ENCODE measurements at regions not wholly inside any gene's neighbourhood (a gene's known extent, or its start where the extent isn't known, plus 50 kb on each side); places are given as distances from the start of the nearest gene placed in this dataset.

GRCh38 chr7:69025249-69025648 is 573.0 kb upstream of the AUTS2 start:
- CTCF ChIA-PET = no interaction called here
- Histone ChIP-seq H3K4me1 (ENCODE audit: insufficient read depth, low read length) (no peaks in the 10 kb centered on the region), H3K36me3 (ENCODE audit: low read depth, low read length) (no peaks in the 10 kb centered on the region), H3K4me3 (ENCODE audit: low read length) (no peak overlapping the region), H2AFZ (ENCODE audit: low read length) (no peak overlapping the region), H3K4me2 (ENCODE audit: low read length) (no peak overlapping the region), H3K79me2 (ENCODE audit: low read length) (no peaks in the 10 kb centered on the region), H4K20me1 (ENCODE audit: low read length) (no peaks in the 10 kb centered on the region), H3K27me3 (ENCODE audit: low read length) (no peaks in the 10 kb centered on the region), H3K27ac (ENCODE audit: low read length) (no peak overlapping the region), H3F3A (ENCODE audit: low read length, unreplicated experiment) (no peaks in the 10 kb centered on the region), H3K9ac (ENCODE audit: low read length) (no peak overlapping the region), H3K9me2 (replicated peaks; ENCODE audit: low read length) (no peaks in the 10 kb centered on the region), H3K9me3 (ENCODE audit: low read length) (no peaks in the 10 kb centered on the region; the same call in 1 of the 2 replicates)
- intact Hi-C loops (cut with micrococcal nuclease) = no loop called here
- no peak for TF ChIP-seq EZH2 (IDR thresholded peaks at IDR 0.05; ENCODE audit: low read length, unreplicated experiment)
- TF ChIP-seq, protein P1, sequence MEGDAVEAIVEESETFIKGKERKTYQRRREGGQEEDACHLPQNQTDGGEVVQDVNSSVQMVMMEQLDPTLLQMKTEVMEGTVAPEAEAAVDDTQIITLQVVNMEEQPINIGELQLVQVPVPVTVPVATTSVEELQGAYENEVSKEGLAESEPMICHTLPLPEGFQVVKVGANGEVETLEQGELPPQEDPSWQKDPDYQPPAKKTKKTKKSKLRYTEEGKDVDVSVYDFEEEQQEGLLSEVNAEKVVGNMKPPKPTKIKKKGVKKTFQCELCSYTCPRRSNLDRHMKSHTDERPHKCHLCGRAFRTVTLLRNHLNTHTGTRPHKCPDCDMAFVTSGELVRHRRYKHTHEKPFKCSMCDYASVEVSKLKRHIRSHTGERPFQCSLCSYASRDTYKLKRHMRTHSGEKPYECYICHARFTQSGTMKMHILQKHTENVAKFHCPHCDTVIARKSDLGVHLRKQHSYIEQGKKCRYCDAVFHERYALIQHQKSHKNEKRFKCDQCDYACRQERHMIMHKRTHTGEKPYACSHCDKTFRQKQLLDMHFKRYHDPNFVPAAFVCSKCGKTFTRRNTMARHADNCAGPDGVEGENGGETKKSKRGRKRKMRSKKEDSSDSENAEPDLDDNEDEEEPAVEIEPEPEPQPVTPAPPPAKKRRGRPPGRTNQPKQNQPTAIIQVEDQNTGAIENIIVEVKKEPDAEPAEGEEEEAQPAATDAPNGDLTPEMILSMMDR (conservative IDR thresholded peaks at IDR 0.05; ENCODE audit: low read depth, low read length) = no peak
- no peak for TF ChIP-seq EZH2phosphoT487 (IDR thresholded peaks at IDR 0.05; ENCODE audit: borderline replicate concordance, low read length)
- no peak for DNase-seq
- ATAC-seq = no peak
- POLR2A ChIA-PET (ENCODE audit: unreplicated experiment) = no interaction called here
- BruUV-seq (replicated peaks) = no TSS peak

DNA sequence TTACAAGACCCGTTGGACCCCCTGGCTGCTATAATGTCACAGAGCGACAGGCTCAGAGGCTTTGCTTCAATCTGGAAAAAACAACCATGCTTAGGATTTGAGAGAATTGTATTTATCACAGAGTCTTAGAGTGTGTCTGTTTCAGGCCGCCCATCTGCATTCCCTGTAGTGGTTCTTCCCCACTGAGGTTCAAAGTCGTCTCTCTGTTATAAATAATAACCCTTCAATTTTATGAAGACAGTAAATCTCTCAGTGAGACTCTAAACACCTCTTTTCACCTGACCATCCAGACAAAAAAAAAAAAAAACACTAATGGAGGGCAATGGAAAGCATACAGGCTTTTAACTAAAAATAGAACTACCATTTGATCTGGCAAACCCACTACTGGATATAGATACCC is 565.4 kb upstream of the AUTS2 start:
- Histone ChIP-seq H4K20me1 (ENCODE audit: low read length) (no peaks in the 10 kb centered on the region), H3K27me3 (ENCODE audit: low read length) (no peaks in the 10 kb centered on the region), H3K4me3 (ENCODE audit: low read length) (no peak overlapping the region), H3K79me2 (ENCODE audit: low read length) (no peaks in the 10 kb centered on the region), H3F3A (ENCODE audit: low read length, unreplicated experiment) (no peaks in the 10 kb centered on the region), H3K9ac (ENCODE audit: low read length) (no peak overlapping the region), H3K36me3 (ENCODE audit: low read depth, low read length) (no peaks in the 10 kb centered on the region), H3K4me1 (ENCODE audit: insufficient read depth, low read length) (no peaks in the 10 kb centered on the region), H3K9me2 (replicated peaks; ENCODE audit: low read length) (no peaks in the 10 kb centered on the region), H3K9me3 (ENCODE audit: low read length) (0 out of 2 replicates have a peak, but pooled peaks cover 9% of the 10 kb centered on the region), H3K4me2 (ENCODE audit: low read length) (no peak overlapping the region), H3K27ac (ENCODE audit: low read length) (no peak overlapping the region), H2AFZ (ENCODE audit: low read length) (no peak overlapping the region)
- ChIA-PET POLR2A (ENCODE audit: unreplicated experiment) (no interaction called here), CTCF (no interaction called here)
- no peak for DNase-seq
- BruUV-seq (replicated peaks) = no TSS peak
- TF ChIP-seq EZH2 (IDR thresholded peaks at IDR 0.05; ENCODE audit: low read length, unreplicated experiment) = no peak
- TF ChIP-seq, protein P1 (conservative IDR thresholded peaks at IDR 0.05; ENCODE audit: low read depth, low read length) = no peak
- TF ChIP-seq EZH2phosphoT487 (IDR thresholded peaks at IDR 0.05; ENCODE audit: borderline replicate concordance, low read length) = no peak
- intact Hi-C loops (cut with micrococcal nuclease) = no loop called here
- ATAC-seq = no peak

GRCh38 chr7:69035826-69036225 is 562.4 kb upstream of the AUTS2 start:
- Histone ChIP-seq H3K9ac (ENCODE audit: low read length) (no peak overlapping the region), H3F3A (ENCODE audit: low read length, unreplicated experiment) (no peaks in the 10 kb centered on the region), H3K27ac (ENCODE audit: low read length) (no peak overlapping the region), H3K4me2 (ENCODE audit: low read length) (no peak overlapping the region), H3K4me1 (ENCODE audit: insufficient read depth, low read length) (no peaks in the 10 kb centered on the region), H2AFZ (ENCODE audit: low read length) (no peak overlapping the region), H3K9me3 (ENCODE audit: low read length) (0 out of 2 replicates have a peak, but pooled peaks cover 9% of the 10 kb centered on the region), H3K36me3 (ENCODE audit: low read depth, low read length) (no peaks in the 10 kb centered on the region), H3K79me2 (ENCODE audit: low read length) (no peaks in the 10 kb centered on the region), H4K20me1 (ENCODE audit: low read length) (no peaks in the 10 kb centered on the region), H3K9me2 (replicated peaks; ENCODE audit: low read length) (no peaks in the 10 kb centered on the region), H3K4me3 (ENCODE audit: low read length) (no peak overlapping the region), H3K27me3 (ENCODE audit: low read length) (no peaks in the 10 kb centered on the region)
- intact Hi-C loops (cut with micrococcal nuclease) = no loop called here
- CTCF ChIA-PET = no interaction called here
- TF ChIP-seq EZH2 (IDR thresholded peaks at IDR 0.05; ENCODE audit: low read length, unreplicated experiment) (no peak), EZH2phosphoT487 (IDR thresholded peaks at IDR 0.05; ENCODE audit: borderline replicate concordance, low read length) (no peak)
- TF ChIP-seq, protein P1 (conservative IDR thresholded peaks at IDR 0.05; ENCODE audit: low read depth, low read length) = no peak
- ATAC-seq (no peak), DNase-seq (no peak)
- no TSS peak for BruUV-seq (replicated peaks)
- POLR2A ChIA-PET (ENCODE audit: unreplicated experiment) = no interaction called here
